NCI-H446 (cell line): ENCODE measurements at regions not wholly inside any gene's neighbourhood (a gene's known extent, or its start where the extent isn't known, plus 50 kb on each side); places are given as distances from the start of the nearest gene placed in this dataset.

ENCODE experiments used
- DNase-seq, 2 experiments: peaks; one replicate each; lab custom pipeline; 2025; lab: John Stamatoyannopoulos, UW

DNA sequence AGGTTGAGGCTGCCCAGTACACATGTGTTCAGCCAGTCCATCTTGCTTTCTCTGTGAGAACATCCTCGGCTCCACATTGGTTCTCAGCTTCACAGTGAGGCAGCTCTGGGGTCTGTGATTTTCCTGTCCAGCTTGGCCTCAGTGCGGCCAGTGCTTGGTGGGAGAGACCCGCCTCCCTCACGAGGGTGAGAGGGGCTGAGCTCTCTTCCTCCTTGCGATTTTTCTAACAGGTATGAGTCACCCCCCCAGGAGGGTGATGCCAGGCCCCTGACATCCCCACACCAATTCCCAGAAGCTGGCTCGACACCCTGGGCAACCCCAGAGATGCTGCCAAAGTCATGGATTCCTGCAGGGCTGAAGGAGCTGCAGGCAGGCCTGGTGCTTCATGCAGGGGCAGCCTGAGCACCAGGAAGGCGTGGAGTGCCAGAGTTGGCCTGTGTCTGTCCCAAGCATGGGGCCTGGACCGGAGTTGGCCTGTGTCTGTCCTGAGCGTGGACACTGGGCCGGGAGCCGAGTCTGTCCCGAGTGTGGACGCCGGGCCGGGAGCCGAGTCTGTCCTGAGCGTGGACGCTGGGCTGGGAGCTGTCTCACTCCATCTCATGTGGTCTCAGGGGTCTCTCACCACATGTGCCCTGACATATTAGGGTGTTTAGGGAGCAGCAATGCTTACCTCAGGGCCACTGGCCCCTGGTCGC, 408.6 kb upstream of the IRX4 start:
- DNase-seq = no peak

DNA sequence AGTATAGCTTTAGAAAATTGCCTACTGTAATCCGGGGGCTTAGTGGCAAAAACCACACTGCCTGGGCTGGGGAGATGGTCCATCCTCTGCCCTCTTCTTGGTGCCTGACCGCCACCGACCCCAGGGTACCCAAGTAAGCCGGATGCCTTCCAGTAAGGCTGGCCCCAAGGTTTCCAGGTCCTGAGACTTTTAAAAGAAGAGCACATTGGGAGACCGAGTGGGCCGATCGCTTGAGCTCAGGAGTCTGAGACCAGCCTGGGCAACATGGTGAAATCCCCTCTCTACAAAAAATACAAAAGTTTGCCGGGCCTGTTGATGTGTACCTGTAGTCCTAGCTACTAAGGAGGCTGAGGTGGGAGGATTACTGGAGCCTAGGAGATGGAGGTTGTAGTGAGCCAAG, 406.7 kb upstream of the IRX4 start:
- DNase-seq = no peak

DNA sequence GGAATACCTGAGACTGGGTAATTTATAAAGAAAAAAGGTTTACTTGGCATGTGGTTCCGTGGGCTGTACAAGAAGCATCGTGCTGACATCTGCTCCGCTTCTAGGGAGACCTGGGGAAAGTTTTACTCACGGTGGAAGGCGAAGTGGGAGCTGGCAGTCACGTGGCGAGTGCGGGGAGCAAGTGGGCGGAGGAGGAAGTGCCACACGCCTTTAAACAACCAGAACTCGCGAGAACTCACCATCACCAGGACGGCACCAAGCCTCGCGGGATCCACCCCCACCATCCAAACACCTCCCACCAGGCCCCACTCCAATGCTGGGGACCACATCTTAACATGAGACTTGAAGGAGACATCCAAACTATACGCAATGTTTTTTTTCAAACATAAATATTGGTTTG, 406.2 kb upstream of the IRX4 start:
- DNase-seq = no peak

DNA sequence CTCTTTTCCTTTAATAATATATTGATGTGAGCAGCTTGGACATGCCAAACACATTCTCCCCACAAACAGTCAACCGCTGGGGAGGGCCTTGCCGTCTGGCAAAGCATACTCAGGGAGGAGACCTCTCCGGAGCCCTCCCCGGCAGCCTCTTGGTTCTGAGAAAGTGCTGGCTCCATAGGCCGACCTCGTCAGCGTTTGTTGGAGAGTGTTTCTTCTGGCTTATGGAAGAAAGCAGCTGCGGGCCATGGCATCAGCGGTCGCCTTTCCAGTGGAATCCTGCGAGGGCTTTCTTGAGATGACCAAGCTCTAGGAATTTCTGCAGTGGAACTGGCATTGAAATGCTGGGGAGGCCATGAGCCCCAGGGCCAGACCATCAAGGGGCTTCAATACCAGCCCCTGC, 405.7 kb upstream of the IRX4 start:
- no peak for DNase-seq

DNA sequence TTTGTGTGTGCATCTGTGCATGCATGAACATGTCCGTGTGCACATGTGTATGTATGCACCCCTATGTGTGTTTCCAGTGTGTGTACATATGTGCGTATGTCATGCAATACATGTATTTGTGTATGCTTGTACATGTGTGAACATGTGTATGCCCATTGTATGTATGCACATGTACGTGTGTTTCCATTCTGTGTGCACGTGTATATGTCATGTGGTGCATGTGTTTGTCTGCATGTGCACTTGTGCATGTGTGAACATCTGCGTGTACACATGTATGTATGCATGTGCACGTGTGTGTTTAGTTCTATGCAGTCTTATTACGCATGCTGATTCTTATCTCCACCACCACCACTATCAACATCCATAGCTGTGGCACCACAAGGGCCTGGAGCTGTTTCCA, 403.5 kb upstream of the IRX4 start:
- no peak for DNase-seq

DNA sequence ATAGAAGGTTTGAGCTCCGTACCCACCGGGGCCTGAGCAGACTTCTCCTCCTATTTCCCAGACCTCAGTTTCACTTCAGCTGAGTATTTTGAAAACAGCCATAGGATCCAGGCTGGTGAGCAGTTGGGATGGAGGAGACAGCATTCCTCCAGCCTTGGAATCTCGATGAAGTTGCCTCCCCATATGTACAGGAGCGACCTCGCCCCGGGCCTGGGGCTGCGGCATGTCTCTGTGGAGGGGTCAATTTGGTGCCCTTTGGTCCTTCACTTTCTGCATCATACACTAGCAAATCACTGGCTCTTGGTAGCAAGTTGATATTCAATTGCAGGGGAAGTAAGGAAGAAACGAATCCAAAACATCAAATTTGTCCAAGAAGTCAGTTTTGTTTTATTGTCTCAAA, 402.0 kb upstream of the IRX4 start:
- DNase-seq = no peak

DNA sequence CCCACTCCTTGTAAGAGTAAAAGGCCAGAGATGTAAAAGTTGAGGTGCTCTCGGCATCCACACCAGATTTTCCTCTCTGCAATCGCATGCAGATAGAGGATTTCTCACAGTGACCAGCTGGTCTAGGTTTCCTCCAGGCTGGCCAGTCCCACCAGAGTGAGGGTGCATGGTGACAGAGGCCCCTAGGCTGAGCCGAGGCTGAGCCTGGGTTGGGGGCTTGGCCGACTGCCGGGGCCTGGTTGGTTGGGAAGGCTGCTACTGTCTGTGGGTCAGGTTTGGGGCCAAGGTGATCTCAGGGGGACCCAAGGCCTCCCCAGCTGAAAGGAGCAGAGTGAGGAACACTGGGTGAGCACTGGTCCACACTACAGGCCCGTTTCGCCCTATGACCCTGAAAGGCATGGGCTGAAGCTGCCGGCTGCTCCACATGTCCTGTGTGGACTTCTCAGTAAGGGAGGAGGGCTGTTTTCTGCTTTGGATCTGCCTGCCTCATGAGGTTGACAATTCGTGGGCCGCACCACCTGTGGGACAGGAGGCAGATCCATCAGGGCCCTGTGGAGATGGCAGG, 400.8 kb upstream of the IRX4 start:
- DNase-seq = no peak

DNA sequence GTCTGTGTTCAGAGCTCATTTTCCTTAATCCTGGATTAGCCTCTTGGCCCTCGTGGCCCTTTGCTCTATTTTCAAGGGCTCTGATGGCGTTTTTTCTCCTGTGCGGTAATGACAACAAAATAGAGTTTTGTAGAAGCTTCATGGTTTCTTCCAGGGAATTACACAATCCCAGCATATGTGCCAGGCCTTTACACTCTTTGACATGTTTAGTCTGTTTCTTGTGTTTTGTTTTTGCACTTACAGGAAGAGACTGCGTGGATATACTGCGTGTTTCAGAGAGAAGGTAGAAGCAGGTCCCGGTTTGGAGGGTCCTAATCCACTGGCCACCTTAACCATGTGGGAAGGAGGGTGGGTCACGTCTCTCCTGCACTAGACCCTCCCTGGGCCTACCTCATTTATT, 400.2 kb upstream of the IRX4 start:
- no peak for DNase-seq

DNA sequence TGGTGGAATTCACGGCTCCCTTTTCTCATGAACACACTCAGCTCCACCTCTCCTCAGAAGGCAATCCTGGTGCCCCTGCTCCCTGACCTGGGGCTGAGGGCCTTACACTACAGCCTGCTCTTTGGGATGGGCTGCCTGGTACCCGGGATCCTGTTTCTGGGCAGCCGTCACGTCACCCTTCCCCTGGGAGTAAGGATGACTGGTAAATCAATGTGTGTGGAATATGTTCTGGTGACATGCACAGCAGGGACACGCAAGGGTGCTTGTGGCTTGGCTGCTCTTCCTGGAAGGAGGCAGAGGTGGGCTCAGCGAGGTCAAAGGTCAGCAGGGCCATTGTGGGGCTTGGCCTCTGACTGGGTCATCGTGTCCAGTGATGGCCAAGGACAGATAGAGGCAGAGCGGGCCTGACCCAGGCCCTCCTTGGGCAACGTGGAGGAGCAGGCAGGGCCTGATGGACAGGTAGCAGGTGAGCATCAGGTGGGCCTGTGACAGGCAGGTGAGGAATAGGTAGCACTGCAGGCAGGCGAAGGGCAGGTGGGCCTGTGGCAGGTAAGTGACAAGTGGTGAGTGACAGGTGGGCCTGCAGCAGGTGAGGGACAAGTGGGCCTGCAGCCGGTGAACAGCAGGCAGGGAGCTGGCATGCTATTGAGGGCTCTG, 399.4 kb upstream of the IRX4 start:
- DNase-seq = no peak

DNA sequence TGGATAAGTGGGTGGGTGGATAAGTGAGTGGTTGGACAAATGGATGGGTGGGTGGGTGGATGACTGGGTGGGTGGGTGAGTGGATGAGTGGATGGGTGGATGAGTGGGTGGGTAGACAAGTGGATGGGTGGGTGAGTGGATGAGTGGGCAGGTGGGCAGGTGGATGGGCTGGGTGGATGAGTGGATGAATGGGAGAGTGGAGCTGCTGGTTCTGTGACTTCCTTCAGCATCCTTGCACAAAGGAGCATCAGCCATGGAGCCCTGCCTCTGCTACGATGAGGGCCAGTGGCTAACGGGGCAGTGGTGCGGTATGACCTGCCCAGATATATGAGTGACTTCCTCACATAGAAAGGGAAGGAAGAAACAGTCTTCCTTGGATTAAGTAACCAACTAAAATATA, 398.7 kb upstream of the IRX4 start:
- DNase-seq = no peak

DNA sequence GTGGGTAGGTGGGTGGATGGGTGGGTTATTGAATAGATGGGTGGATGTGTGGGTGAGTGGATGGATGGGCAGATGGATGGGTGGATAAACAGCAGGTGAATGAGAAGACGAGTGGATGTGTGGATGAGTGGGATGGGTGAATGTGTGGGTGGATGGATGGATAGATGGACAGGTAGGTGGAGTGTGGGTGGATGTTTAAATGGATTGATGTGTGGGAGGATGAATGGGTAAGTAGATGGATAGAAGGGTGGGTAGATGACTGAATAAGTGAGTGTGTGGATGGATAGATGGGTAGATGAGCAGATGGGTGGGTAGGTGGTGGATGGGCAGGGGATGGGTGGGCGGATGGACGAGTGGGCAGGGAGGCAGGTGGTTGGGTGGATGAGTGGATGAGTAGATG, 397.6 kb upstream of the IRX4 start:
- DNase-seq = no peak

DNA sequence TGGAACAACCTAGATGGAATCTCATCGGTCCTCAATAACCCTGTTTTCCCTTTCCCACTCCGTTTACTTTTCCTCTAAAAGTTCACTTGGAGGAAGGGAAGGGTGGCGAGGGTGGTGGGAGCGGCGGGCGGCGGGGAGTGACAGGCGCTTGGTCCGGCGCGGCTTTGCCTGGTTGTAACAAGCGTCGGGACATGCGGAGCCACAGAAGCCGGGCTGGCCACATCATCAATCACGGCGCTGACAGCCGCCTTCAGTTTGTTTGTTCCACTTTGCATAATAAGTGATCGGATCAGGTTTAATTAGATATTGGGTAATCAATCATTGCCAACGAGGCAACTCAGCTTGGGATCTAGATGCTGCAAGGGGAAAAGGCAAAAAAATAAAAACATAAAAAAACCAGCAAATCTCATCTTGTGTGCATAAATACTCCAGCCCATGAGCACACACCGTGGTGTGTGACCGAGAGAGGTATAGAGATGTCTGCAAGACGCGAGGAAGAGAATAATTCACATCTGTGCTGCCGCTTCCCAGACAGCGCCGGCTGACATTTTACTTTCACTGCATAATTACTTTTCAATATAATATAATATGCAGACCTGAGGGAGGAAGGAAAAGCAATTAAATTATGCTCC, 396.2 kb upstream of the IRX4 start:
- DNase-seq = no peak

DNA sequence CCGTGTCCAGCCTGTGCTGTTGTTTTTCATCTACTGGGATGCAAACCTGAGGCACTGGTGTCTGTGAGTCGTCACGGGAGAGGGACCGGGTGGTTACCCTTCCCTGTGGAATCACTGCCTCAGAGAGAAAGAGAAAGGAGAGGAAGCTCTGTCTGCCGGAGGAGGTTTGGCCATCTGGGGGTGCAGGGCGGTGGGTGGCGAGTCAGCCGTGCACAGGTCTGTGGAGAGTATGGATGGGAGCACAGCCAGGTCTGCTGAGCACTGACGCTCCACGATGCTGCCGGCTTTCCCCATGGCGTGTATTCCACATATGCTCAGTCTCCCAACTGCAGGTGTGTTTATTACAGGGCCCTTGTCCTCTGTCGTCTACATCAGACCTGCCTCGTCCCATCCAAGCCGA, 395.2 kb upstream of the IRX4 start:
- no peak for DNase-seq

DNA sequence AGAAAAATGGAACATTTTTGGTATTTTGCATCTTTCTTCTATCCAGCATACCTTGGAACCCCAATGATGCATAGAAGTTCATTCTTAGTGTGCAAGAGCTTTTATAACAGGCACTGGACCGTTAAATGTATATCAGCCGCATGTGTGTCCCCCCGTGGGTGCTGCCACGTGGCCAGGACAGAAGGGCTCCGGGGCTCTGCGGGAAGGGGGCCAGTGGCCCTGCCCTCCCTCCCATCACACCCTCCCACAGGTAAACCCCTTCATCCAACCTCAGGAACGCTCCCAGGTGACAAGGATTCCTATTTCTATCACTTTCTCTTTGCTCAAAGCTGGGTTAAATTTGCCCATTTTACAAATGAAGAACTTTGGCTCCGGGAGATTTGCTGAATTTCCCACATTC, 393.4 kb upstream of the IRX4 start:
- no peak for DNase-seq

DNA sequence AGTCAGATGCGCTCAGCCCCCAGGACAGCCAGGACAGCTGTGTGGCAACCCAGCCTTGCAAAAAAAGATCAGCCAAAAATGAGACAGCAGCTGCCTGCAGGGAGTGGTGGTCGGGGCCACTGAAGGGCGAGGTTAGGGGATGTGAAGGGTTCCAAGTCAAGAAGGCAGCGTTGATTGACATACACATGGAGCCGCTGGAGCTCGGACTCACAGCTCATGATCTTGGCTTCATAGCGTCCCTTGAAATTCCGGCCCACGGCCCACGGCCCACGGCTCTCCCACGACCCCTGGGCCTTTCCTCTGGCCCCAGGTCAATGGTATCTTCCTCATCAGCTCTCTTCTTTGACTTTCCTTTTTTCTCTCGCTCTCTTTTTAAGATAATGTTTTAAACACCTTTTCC, 390.0 kb upstream of the IRX4 start:
- no peak for DNase-seq

DNA sequence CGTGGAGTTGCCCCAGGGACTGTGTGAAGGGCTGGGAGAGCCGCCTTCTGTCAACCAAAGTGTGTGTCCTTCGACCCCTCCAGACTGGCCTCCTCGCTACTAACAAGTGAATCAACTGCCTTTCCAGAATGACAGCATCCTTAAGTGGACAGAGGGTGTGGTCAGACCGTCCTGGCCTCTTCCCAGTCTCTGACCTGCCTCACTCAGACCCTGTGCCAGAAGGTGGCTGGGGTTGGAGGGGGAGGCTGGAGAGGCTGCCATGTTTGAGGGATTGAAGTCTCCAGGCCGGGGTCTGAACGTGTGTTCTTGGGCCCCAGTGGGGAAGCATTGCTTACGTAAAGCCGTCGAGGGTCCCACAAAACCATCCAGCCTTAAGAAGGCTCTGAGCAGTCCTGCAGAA, 389.3 kb upstream of the IRX4 start:
- no peak for DNase-seq

DNA sequence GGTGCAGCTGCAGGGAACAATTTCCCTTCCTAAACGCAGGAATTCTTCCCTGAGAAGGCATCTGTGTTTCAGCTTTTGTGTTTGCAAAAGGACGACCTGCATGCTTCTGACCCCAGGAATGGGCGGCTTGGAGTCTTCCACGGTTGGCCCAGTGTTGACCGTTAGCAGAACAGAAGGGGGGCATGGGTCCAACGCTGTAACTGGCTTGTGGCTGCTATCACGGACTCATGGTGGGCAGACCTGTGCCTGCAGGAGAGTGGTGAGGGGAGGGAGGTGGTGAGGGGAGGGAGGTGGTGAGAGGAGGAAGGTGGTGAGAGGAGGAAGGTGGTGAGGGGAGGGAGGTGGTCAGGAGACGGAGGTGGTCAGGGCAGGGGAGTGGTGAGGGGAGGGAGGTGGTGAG, 388.6 kb upstream of the IRX4 start:
- no peak for DNase-seq

DNA sequence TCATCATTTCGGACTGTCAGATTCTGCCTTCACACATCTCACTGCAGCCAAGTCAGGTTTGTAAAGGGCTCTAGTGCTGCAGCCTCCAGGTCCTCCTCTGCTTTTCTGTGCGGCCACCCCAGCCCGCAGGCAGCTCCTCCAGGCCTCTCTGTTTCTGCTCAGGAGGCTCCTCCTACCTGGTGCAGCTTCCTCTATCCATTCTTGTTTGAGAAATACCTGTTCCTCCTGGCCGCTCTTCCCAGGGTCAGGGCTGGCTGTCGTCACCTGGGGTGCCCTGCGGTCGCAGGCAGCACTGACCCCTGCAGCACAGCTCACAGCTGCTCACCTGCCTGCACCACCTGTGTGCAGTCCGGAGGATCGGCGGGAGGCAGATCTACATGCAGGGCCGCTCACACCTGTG, 387.7 kb upstream of the IRX4 start:
- DNase-seq = no peak

DNA sequence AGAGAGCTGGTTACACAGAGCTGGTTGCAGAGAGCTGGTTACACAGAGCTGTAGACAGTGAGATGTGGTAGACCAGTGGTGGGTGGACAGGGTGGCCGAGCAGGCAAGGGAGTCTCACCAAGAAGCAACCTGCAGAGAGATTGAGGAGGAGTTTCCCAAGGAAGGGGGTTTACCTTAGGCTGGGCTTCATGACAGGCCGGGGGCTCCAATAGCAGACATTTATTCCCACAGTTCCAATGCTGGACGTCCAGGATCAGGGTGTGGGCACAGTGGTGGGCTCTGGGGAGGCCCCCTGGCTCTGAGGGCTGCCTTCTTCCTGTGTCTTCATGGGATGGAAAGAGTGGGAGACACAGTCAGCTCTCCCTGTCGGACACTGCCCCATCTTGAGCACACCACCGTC, 386.9 kb upstream of the IRX4 start:
- no peak for DNase-seq

DNA sequence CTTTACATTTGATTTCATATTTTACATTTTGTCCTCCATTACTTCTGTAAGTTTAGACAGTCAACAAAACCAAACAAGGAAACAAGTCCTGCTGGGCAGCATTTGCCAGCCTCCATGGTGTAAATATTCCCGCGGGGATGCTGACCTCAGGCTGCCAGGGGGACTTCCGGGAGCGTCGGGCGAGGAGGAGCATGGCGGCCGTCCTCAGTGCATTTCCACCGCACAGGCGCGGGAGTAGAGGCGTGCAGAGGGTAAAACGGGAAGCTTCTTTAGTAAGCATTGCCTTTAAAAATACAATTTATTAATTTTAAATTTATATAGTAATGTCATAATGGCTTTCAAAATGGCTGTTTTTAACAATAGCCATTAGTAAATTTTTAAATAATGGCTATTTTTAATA, 385.3 kb upstream of the IRX4 start:
- DNase-seq = no peak

DNA sequence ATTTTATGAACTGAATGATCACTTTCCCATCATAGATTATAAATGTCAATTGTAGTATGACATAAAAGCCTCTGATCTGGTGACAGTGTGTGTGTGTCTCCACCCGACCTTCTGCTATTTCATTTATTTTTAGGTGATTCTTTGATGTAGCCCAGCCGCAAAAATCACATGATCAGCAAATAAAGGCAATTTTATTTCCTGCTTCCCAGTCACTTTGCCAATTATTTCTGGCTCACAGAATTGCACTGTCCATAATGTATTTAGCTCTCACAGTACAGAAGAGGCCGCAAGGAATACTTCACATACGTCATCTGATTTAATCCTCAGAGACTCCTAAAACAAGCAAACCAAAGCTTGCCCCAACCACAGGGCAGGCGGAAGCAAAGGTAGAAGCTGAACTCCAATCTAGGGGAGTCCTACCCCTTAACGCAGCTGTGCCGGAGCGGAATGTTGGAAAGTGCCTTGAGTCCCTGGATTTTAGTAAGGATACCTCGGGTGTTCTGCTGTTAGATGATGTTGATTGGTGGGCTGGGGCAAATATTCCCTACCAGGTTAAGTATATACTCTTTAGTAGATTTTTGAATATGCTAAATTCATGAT, 384.0 kb upstream of the IRX4 start:
- no peak for DNase-seq

DNA sequence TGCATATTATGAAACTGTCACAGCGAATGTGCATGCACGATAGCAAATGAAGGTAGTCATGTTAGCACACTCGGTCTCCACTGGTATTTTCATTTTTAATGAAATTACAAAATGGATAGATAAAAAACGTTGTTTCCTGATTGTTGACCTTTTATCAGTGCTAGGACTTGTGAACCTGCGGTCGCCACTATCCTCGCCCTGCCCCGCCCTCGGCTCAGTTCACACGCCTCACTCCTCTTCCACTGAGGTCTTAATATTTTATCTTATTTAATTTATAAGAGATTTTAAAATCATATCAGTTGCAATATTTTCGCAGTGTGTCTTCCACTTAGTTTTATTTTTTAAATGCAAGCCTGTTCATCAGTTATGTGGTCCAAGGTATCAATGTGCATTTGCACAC, 382.6 kb upstream of the IRX4 start:
- DNase-seq = no peak

DNA sequence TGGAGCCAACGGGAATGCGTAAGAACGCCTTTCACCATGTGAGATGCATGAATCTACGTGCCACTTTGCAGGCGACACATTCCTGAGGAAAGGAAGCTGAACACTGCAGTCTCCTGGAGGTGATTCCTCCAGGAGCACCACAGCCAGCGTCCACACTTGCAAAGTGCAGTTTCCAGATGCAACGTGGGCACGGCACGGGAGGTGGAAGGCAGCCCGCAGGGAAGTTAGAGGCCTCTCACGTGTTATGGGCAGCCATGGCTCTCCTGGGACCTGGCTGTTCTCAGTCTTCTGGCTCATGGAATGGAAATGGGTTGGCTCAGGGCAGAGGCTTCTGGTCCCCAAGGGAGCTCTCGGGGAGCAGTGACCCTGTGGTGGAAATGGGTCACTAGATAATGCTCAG, 381.0 kb upstream of the IRX4 start:
- DNase-seq = no peak
